SK-N-SH (cell line): ENCODE measurements at regions not wholly inside any gene's neighbourhood (a gene's known extent, or its start where the extent isn't known, plus 50 kb on each side); places are given as distances from the start of the nearest gene placed in this dataset.

Experiments used
- CTCF ChIA-PET: fragments of 300-600, 350-600 bp; formaldehyde crosslinking; extraction: SDS; loops from one replicate; lab custom pipeline; 2021; lab: Yijun Ruan, JAX
- POLR2A ChIA-PET: fragments of 350-600 bp; sonication (Branson Sonifier 250); formaldehyde crosslinking; extraction: SDS; loops from one replicate; lab custom pipeline; 2020; ENCODE audit warnings: antibody characterized with exemption, inconsistent platforms; lab: Yijun Ruan, JAX
- DNase-seq: peaks from one replicate; pipeline ENCODE4 v3.0.0; 2012
- H2AFZ ChIP-seq: fragments of 200-600 bp; sonication (generic); 2 replicates; pipeline ENCODE4 v1.8.1; 2016; ENCODE audit warnings: antibody characterized with exemption, mild to moderate bottlenecking, low read depth
- H3F3A ChIP-seq: fragments of 200-600 bp; sonication (generic); replicated peaks from 2 replicates; pipeline ENCODE3; 2016; ENCODE audit warnings: antibody characterized with exemption, mild to moderate bottlenecking; ENCODE audit not compliant: insufficient read depth
- H3K27ac ChIP-seq, 2 experiments: fragments of 200-500 bp in 1 of 2; fragments of 200-600 bp in 1 of 2; sonication (Bioruptor generic) in 1 of 2; sonication (generic), shearing (Covaris generic) in 1 of 2; 2 replicates each; pipeline versions ENCODE4 v1.5.1 to v1.6.1; 2014 to 2016; ENCODE audit warnings: low read depth in 2 of 2, inconsistent platforms in 1 of 2, low read length in 1 of 2, mild to moderate bottlenecking in 1 of 2, mixed read lengths in 1 of 2
- H3K27me3 ChIP-seq: fragments of 200-600 bp; sonication (generic), shearing (Covaris generic); 2 replicates; pipeline ENCODE4 v1.6.1; 2016; ENCODE audit warnings: mixed run types; ENCODE audit not compliant: insufficient read depth
- H3K36me3 ChIP-seq, 2 experiments: fragments of 200-500 bp in 1 of 2; fragments of 200-600 bp in 1 of 2; sonication (Bioruptor generic) in 1 of 2; sonication (generic) in 1 of 2; replicated peaks in 1 of 2; 2 replicates each; pipeline versions ENCODE3 to v1.5.1; 2014 to 2016; ENCODE audit warnings: low read length in 1 of 2, mild to moderate bottlenecking in 1 of 2; ENCODE audit not compliant: insufficient read depth in 2 of 2, control insufficient read depth in 1 of 2
- H3K4me1 ChIP-seq, 2 experiments: fragments of 200-500 bp in 1 of 2; fragments of 200-600 bp in 1 of 2; sonication (Bioruptor generic) in 1 of 2; sonication (generic), shearing (Covaris generic) in 1 of 2; 2 replicates each; pipeline versions ENCODE4 v1.5.1 to v1.6.1; 2014 to 2016; ENCODE audit warnings: low read depth in 1 of 2, low read length in 1 of 2, mixed run types in 1 of 2; ENCODE audit not compliant: insufficient read depth in 2 of 2, control insufficient read depth in 1 of 2
- H3K4me2 ChIP-seq: fragments of 200-600 bp; sonication (generic), shearing (Covaris generic); 2 replicates; pipeline ENCODE4 v1.6.1; 2017; ENCODE audit warnings: mixed run types
- H3K4me3 ChIP-seq, 2 experiments: fragments of 200-500 bp in 1 of 2; fragments of 200-600 bp in 1 of 2; sonication (Bioruptor generic) in 1 of 2; sonication (generic), shearing (Covaris generic) in 1 of 2; 2 replicates each; pipeline versions ENCODE4 v1.5.1 to v1.8.1; 2014 to 2016; ENCODE audit warnings: low read depth in 2 of 2, inconsistent platforms in 1 of 2, low read length in 1 of 2, mild to moderate bottlenecking in 1 of 2, mixed read lengths in 1 of 2, moderate library complexity in 1 of 2
- H3K79me2 ChIP-seq: fragments of 200-600 bp; sonication (generic); 2 replicates; pipeline ENCODE4 v1.8.1; 2017; ENCODE audit warnings: mild to moderate bottlenecking; ENCODE audit not compliant: insufficient read depth
- H3K9ac ChIP-seq: fragments of 200-600 bp; sonication (generic); 2 replicates; pipeline ENCODE4 v1.6.1; 2017; ENCODE audit warnings: mixed run types
- H3K9me2 ChIP-seq: fragments of 200-600 bp; sonication (generic); 2 replicates; pipeline ENCODE4 v1.6.1; 2017; ENCODE audit warnings: mixed run types
- H3K9me3 ChIP-seq: fragments of 200-600 bp; sonication (generic); 2 replicates; pipeline ENCODE4 v1.6.1; 2017; ENCODE audit warnings: mixed run types, mild to moderate bottlenecking, moderate library complexity
- H4K20me1 ChIP-seq: fragments of 200-600 bp; sonication (generic); 2 replicates; pipeline ENCODE4 v1.6.1; 2017; ENCODE audit warnings: mild to moderate bottlenecking, mixed run types; ENCODE audit not compliant: insufficient read depth
- ELF1 ChIP-seq: IDR thresholded peaks from 2 replicates; pipeline ENCODE4 v1.4.0; 2012
- EP300 ChIP-seq, 2 experiments: IDR thresholded peaks; 2 replicates each; pipeline versions ENCODE4 v1.4.0 to v1.6.1; 2012; ENCODE audit warnings: borderline replicate concordance in 1 of 2, low read depth in 1 of 2, low read length in 1 of 2
- EZH2phosphoT487 ChIP-seq: fragments of 200-600 bp; sonication (generic); IDR thresholded peaks from 2 replicates; pipeline ENCODE4 v1.6.1; 2017; ENCODE audit warnings: low read depth, mixed run types, mild to moderate bottlenecking, antibody characterized with exemption, moderate library complexity, borderline replicate concordance
- FOSL2 ChIP-seq: IDR thresholded peaks from 2 replicates; pipeline ENCODE4 v1.4.0; 2012; ENCODE audit warnings: low read depth, mild to moderate bottlenecking, moderate library complexity, borderline replicate concordance
- GABPA ChIP-seq: IDR thresholded peaks from 2 replicates; pipeline ENCODE4 v1.4.0; 2012; ENCODE audit warnings: low read depth, mild to moderate bottlenecking
- GATA2 ChIP-seq: sonication (generic); formaldehyde crosslinking; IDR thresholded peaks from 2 replicates; pipeline ENCODE4 v1.5.0; 2020; ENCODE audit warnings: mild to moderate bottlenecking, missing genetic modification reagents
- NFIC ChIP-seq: IDR thresholded peaks from 2 replicates; pipeline ENCODE4 v1.4.0; 2012; ENCODE audit warnings: borderline replicate concordance
- RAD21 ChIP-seq: IDR thresholded peaks from 2 replicates; pipeline ENCODE4 v1.6.1; 2012; ENCODE audit warnings: mild to moderate bottlenecking, low read length
- RFX5 ChIP-seq: IDR thresholded peaks from 2 replicates; pipeline ENCODE4 v1.6.1; 2012; ENCODE audit warnings: mild to moderate bottlenecking, improper control_type of control experiment, low read length
- RXRA ChIP-seq: IDR thresholded peaks from 2 replicates; pipeline ENCODE4 v1.4.0; 2012; ENCODE audit warnings: low read depth, mild to moderate bottlenecking, borderline replicate concordance
- TEAD4 ChIP-seq: IDR thresholded peaks from 2 replicates; pipeline ENCODE4 v1.4.0; 2012; ENCODE audit warnings: mild to moderate bottlenecking, borderline replicate concordance; ENCODE audit not compliant: insufficient read depth
- YY1 ChIP-seq: IDR thresholded peaks from 2 replicates; pipeline ENCODE4 v1.4.0; 2012; ENCODE audit warnings: low read depth, mild to moderate bottlenecking
- WGBS: methylation state at CpG from one replicate; pipeline ENCODE4 v1.1.6; 2017; ENCODE audit warnings: low lambda C conversion rate; 5-methylcytosine and 5-hydroxymethylcytosine counted together
- TF ChIP-seq, protein P1 (sequence below): IDR thresholded peaks from 2 replicates; pipeline ENCODE4 v1.4.0; 2012; ENCODE audit warnings: low read depth
- TF ChIP-seq, protein P2 (sequence below): IDR thresholded peaks from 2 replicates; pipeline ENCODE4 v1.4.0; 2012; ENCODE audit warnings: low read depth, borderline replicate concordance
- TF ChIP-seq, protein P3 (sequence below): fragments of 150-350 bp; IDR thresholded peaks from 2 replicates; pipeline ENCODE4 v1.6.1; 2016; ENCODE audit warnings: mild to moderate bottlenecking, low read depth, low read length
- TF ChIP-seq, protein P4 (sequence below): IDR thresholded peaks from 2 replicates; pipeline ENCODE4; 2012

GRCh38 chr2:150598383-150598782, 110.9 kb upstream of the RND3 start:
- POLR2A ChIA-PET, result no interaction called here

More at GRCh38 chr2:150598383-150598782, 110.9 kb upstream of the RND3 start:
- Histone ChIP-seq H3K36me3 (peaks cover 0 to 9% of the 10 kb centered on the region in 2 experiments), H3K9me2 (no peaks in the 10 kb centered on the region), H3K4me3 (no peak overlapping the region), H3K27ac (no peak overlapping the region; a peak in 1 of 4 replicates), H4K20me1 (no peaks in the 10 kb centered on the region), H3K4me1 (peaks cover 0 to 4% of the 10 kb centered on the region in 2 experiments; a peak in 3 of 4 replicates), H3K9me3 (peaks cover 5% of the 10 kb centered on the region), H3K9ac (no peak overlapping the region), H3K79me2 (no peaks in the 10 kb centered on the region), H3K4me2 (no peak overlapping the region), H3K27me3 (no peaks in the 10 kb centered on the region), H3F3A (peaks cover 11% of the 10 kb centered on the region), H2AFZ (no peak overlapping the region)
- TF ChIP-seq, protein P1, sequence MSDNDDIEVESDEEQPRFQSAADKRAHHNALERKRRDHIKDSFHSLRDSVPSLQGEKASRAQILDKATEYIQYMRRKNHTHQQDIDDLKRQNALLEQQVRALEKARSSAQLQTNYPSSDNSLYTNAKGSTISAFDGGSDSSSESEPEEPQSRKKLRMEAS, result no peak
- TF ChIP-seq EZH2phosphoT487 (no peak), ELF1 (no peak), EP300 (IDR thresholded peaks at IDR 0.05; ENCODE audit: borderline replicate concordance in 1 of 2, low read depth in 1 of 2, low read length in 1 of 2) (no peak), RXRA (no peak), FOSL2 (no peak), GABPA (no peak), RFX5 (no peak), YY1 (no peak), GATA2 (no peak), RAD21 (no peak), NFIC (no peak), TEAD4 (no peak)
- TF ChIP-seq, protein P2, sequence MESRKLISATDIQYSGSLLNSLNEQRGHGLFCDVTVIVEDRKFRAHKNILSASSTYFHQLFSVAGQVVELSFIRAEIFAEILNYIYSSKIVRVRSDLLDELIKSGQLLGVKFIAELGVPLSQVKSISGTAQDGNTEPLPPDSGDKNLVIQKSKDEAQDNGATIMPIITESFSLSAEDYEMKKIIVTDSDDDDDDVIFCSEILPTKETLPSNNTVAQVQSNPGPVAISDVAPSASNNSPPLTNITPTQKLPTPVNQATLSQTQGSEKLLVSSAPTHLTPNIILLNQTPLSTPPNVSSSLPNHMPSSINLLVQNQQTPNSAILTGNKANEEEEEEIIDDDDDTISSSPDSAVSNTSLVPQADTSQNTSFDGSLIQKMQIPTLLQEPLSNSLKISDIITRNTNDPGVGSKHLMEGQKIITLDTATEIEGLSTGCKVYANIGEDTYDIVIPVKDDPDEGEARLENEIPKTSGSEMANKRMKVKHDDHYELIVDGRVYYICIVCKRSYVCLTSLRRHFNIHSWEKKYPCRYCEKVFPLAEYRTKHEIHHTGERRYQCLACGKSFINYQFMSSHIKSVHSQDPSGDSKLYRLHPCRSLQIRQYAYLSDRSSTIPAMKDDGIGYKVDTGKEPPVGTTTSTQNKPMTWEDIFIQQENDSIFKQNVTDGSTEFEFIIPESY, result no peak
- TF ChIP-seq, protein P3, sequence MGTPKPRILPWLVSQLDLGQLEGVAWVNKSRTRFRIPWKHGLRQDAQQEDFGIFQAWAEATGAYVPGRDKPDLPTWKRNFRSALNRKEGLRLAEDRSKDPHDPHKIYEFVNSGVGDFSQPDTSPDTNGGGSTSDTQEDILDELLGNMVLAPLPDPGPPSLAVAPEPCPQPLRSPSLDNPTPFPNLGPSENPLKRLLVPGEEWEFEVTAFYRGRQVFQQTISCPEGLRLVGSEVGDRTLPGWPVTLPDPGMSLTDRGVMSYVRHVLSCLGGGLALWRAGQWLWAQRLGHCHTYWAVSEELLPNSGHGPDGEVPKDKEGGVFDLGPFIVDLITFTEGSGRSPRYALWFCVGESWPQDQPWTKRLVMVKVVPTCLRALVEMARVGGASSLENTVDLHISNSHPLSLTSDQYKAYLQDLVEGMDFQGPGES, result no peak
- TF ChIP-seq, protein P4, sequence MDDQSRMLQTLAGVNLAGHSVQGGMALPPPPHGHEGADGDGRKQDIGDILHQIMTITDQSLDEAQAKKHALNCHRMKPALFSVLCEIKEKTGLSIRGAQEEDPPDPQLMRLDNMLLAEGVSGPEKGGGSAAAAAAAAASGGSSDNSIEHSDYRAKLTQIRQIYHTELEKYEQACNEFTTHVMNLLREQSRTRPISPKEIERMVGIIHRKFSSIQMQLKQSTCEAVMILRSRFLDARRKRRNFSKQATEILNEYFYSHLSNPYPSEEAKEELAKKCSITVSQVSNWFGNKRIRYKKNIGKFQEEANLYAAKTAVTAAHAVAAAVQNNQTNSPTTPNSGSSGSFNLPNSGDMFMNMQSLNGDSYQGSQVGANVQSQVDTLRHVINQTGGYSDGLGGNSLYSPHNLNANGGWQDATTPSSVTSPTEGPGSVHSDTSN, result no peak
- CTCF ChIA-PET, result no interaction called here
- no peak for DNase-seq
- 57% methylated on average over 2 of the region's 2 CpGs for WGBS
